K562 (cell line): ENCODE measurements at regions not wholly inside any gene's neighbourhood (a gene's known extent, or its start where the extent isn't known, plus 50 kb on each side); places are given as distances from the start of the nearest gene placed in this dataset.

Experiments used
- NELFE ChIP-seq: IDR thresholded peaks from 2 replicates; pipeline ENCODE4 v1.6.1; 2011; ENCODE audit warnings: mild to moderate bottlenecking; ENCODE audit not compliant: insufficient read depth, insufficient read length
- SETDB1 ChIP-seq: IDR thresholded peaks from one replicate; pipeline ENCODE4 v1.6.1; 2012; ENCODE audit warnings: low read length, control low read depth, inconsistent platforms
- TF ChIP-seq, protein P1 (sequence below), 3 experiments: IDR thresholded peaks in 2 of 3; conservative IDR thresholded peaks in 1 of 3; 2 replicates each; pipeline ENCODE4 v1.5.1; 2011 to 2012; ENCODE audit warnings: low read length in 3 of 3, mild to moderate bottlenecking in 3 of 3, control low read depth in 2 of 3, improper control_type of control experiment in 1 of 3, inconsistent platforms in 1 of 3, low read depth in 1 of 3, mixed read lengths in 1 of 3, moderate library complexity in 1 of 3; ENCODE audit not compliant: insufficient read depth in 2 of 3
- TF ChIP-seq, protein P2 (sequence below): fragments of 250-450 bp; sonication (Bioruptor Pico); IDR thresholded peaks from 2 replicates; pipeline ENCODE4 v1.5.0; 2021; ENCODE audit warnings: mild to moderate bottlenecking, borderline replicate concordance

DNA sequence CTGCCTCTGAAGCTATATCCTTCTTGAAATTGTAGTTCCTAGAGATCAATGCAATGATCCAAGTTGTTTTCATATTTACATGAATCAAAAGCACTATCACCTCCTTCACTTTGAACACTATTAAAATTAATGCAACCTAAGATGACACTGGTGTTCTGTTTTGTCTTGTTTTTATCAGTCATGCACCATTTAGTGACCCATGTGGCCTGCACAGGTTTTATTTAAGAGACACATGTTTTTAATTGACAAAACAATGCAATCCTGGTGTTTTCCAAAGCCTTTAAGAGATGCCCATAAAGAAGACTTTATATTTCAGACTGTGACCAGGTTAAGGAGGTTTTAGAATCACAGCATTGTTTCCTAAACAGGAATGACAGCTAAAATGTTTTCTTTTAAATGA, 177.5 kb downstream of the FAM181B start:
- TF ChIP-seq, protein P1, sequence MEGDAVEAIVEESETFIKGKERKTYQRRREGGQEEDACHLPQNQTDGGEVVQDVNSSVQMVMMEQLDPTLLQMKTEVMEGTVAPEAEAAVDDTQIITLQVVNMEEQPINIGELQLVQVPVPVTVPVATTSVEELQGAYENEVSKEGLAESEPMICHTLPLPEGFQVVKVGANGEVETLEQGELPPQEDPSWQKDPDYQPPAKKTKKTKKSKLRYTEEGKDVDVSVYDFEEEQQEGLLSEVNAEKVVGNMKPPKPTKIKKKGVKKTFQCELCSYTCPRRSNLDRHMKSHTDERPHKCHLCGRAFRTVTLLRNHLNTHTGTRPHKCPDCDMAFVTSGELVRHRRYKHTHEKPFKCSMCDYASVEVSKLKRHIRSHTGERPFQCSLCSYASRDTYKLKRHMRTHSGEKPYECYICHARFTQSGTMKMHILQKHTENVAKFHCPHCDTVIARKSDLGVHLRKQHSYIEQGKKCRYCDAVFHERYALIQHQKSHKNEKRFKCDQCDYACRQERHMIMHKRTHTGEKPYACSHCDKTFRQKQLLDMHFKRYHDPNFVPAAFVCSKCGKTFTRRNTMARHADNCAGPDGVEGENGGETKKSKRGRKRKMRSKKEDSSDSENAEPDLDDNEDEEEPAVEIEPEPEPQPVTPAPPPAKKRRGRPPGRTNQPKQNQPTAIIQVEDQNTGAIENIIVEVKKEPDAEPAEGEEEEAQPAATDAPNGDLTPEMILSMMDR (IDR thresholded peaks at IDR 0.05 in 2 of 3, conservative IDR thresholded peaks at IDR 0.05 in 1 of 3; ENCODE audit: insufficient read depth in 2 of 3, low read depth in 1 of 3, low read length in 3 of 3), result no peak
- TF ChIP-seq NELFE, result no peak
- no peak for TF ChIP-seq SETDB1
- TF ChIP-seq, protein P2, sequence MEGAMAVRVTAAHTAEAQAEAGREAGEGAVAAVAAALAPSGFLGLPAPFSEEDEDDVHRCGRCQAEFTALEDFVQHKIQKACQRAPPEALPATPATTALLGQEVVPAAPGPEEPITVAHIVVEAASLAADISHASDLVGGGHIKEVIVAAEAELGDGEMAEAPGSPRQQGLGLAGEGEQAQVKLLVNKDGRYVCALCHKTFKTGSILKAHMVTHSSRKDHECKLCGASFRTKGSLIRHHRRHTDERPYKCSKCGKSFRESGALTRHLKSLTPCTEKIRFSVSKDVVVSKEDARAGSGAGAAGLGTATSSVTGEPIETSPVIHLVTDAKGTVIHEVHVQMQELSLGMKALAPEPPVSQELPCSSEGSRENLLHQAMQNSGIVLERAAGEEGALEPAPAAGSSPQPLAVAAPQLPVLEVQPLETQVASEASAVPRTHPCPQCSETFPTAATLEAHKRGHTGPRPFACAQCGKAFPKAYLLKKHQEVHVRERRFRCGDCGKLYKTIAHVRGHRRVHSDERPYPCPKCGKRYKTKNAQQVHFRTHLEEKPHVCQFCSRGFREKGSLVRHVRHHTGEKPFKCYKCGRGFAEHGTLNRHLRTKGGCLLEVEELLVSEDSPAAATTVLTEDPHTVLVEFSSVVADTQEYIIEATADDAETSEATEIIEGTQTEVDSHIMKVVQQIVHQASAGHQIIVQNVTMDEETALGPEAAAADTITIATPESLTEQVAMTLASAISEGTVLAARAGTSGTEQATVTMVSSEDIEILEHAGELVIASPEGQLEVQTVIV (CRISPR knock-in tag), result no peak
